OCI-LY7 (cell line): ENCODE measurements at regions not wholly inside any gene's neighbourhood (a gene's known extent, or its start where the extent isn't known, plus 50 kb on each side); places are given as distances from the start of the nearest gene placed in this dataset.
"Not testable (repeated sequence)": the region's sequence is repeated elsewhere in the genome, so short reads cannot be mapped to it uniquely, and the experiment has no call there.

Experiments
- BruUV-seq: library from RNA; stranded (reverse); fragments of 400-500 nt; replicated peaks from 2 replicates; lab custom pipeline; 2021; lab: Mats Ljungman, UMichigan
- CTCF ChIA-PET: fragments of 300-600 bp; sonication (Branson Sonifier 250); formaldehyde crosslinking; loops from one replicate; lab custom pipeline; 2022; ENCODE audit warnings: antibody characterized with exemption; ENCODE audit not compliant: unreplicated experiment; lab: Charles Lee
- POLR2A ChIA-PET: fragments of 300-600 bp; sonication (Branson Sonifier 250); formaldehyde crosslinking; loops from one replicate; lab custom pipeline; 2022; ENCODE audit warnings: antibody characterized with exemption; lab: Charles Lee
- DNase-seq: peaks from one replicate; pipeline ENCODE4 v3.0.0-alpha.2; 2015; ENCODE audit warnings: low spot score
- H2AFZ ChIP-seq: fragments of 200-600 bp; sonication (generic), shearing (Covaris generic); 2 replicates; pipeline ENCODE4 v1.6.1; 2014; ENCODE audit warnings: mild to moderate bottlenecking, antibody characterized with exemption, low read length, moderate library complexity
- H3K27ac ChIP-seq: fragments of 200-600 bp; sonication (generic); 2 replicates; pipeline ENCODE4 v1.5.1; 2014; ENCODE audit warnings: mixed run types, low read depth, mild to moderate bottlenecking, moderate library complexity, low read length, inconsistent platforms; ENCODE audit not compliant: poor library complexity, severe bottlenecking
- H3K36me3 ChIP-seq: fragments of 200-600 bp; sonication (generic); 2 replicates; pipeline ENCODE4 v1.6.1; 2014; ENCODE audit warnings: mild to moderate bottlenecking, antibody characterized with exemption, low read length, moderate library complexity, mixed read lengths; ENCODE audit not compliant: insufficient read depth
- H3K4me1 ChIP-seq: fragments of 200-600 bp; sonication (generic); 2 replicates; pipeline ENCODE4 v1.5.1; 2014; ENCODE audit warnings: mild to moderate bottlenecking, low read length; ENCODE audit not compliant: insufficient read depth, poor library complexity, severe bottlenecking
- H3K4me2 ChIP-seq: fragments of 200-600 bp; sonication (generic); 2 replicates; pipeline ENCODE4 v1.6.1; 2014; ENCODE audit warnings: mild to moderate bottlenecking, low read length
- H3K4me3 ChIP-seq: fragments of 200-600 bp; sonication (generic); 2 replicates; pipeline ENCODE4 v1.5.1; 2014; ENCODE audit warnings: mild to moderate bottlenecking, low read depth, low read length; ENCODE audit not compliant: poor library complexity, severe bottlenecking
- H3K79me2 ChIP-seq: fragments of 200-600 bp; sonication (generic); 2 replicates; pipeline ENCODE4 v1.6.1; 2016; ENCODE audit warnings: low read depth, mild to moderate bottlenecking, low read length, moderate library complexity, mixed read lengths; ENCODE audit not compliant: insufficient read depth
- H3K9me2 ChIP-seq: fragments of 200-600 bp; sonication (generic); 2 replicates; pipeline ENCODE4 v1.6.1; 2016; ENCODE audit warnings: mild to moderate bottlenecking, low read length, mixed read lengths; ENCODE audit not compliant: insufficient read depth
- H3K9me3 ChIP-seq: fragments of 200-600 bp; sonication (generic); 2 replicates; pipeline ENCODE4 v1.6.1; 2014; ENCODE audit warnings: mild to moderate bottlenecking, mixed run types, low read length, mixed read lengths
- H4K20me1 ChIP-seq: fragments of 200-600 bp; sonication (generic); 2 replicates; pipeline ENCODE4 v1.6.1; 2014; ENCODE audit warnings: mild to moderate bottlenecking, antibody characterized with exemption, low read length, moderate library complexity, mixed read lengths; ENCODE audit not compliant: insufficient read depth
- EZH2phosphoT487 ChIP-seq: fragments of 200-600 bp; sonication (generic); IDR thresholded peaks from 2 replicates; pipeline ENCODE4 v1.6.1; 2018; ENCODE audit warnings: low read depth, borderline replicate concordance, mild to moderate bottlenecking, mixed run types, antibody characterized with exemption, low read length, moderate library complexity, mixed read lengths
- intact Hi-C: fragments of 100-400 bp; cut with micrococcal nuclease; formaldehyde crosslinking; loops from one replicate; pipeline ENCODE4 v1.10.0; 2022; ENCODE audit not compliant: unreplicated experiment
- TF ChIP-seq, protein P1 (sequence below): fragments of 200-600 bp; sonication (generic); conservative IDR thresholded peaks from 2 replicates; pipeline ENCODE4 v1.5.1; 2014; ENCODE audit warnings: mild to moderate bottlenecking, antibody characterized with exemption, low read length, moderate library complexity, mixed read lengths

DNA sequence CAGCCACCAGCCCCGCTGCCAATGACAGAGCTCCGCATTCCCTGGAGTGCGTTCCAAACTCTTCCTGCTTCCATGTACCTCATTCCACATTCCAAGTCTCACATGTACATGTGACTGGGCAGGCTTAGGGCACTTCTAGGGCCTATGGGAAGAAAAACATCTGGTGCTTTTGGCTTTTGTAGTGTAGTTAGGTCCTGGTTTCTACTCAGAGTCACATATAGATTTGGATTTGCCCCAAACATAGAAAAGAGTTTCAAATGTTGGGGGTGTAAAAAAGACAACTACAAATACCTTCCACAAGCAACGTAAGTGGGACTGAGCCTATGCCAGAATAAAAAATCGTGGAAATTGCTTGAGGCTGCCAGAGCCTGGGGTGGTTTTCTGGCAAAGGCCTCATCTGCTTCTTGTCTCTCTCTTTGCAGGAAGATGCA lies 84.1 kb downstream of the ZNF467 start:
- POLR2A ChIA-PET = no interaction called here
- H3K4me2 ChIP-seq = no peak overlapping the region
- no peaks in the 10 kb centered on the region for H3K9me3 ChIP-seq
- H3K27ac ChIP-seq = no peak overlapping the region
- H2AFZ ChIP-seq = no peak overlapping the region
- no TSS peak for BruUV-seq
- no peaks in the 10 kb centered on the region for H3K4me1 ChIP-seq
- no peaks in the 10 kb centered on the region for H3K36me3 ChIP-seq
- H4K20me1 ChIP-seq = no peaks in the 10 kb centered on the region
- TF ChIP-seq, protein P1, sequence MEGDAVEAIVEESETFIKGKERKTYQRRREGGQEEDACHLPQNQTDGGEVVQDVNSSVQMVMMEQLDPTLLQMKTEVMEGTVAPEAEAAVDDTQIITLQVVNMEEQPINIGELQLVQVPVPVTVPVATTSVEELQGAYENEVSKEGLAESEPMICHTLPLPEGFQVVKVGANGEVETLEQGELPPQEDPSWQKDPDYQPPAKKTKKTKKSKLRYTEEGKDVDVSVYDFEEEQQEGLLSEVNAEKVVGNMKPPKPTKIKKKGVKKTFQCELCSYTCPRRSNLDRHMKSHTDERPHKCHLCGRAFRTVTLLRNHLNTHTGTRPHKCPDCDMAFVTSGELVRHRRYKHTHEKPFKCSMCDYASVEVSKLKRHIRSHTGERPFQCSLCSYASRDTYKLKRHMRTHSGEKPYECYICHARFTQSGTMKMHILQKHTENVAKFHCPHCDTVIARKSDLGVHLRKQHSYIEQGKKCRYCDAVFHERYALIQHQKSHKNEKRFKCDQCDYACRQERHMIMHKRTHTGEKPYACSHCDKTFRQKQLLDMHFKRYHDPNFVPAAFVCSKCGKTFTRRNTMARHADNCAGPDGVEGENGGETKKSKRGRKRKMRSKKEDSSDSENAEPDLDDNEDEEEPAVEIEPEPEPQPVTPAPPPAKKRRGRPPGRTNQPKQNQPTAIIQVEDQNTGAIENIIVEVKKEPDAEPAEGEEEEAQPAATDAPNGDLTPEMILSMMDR = no peak
- no peak for TF ChIP-seq EZH2phosphoT487
- DNase-seq = no peak
- intact Hi-C loops = no loop called here
- H3K9me2 ChIP-seq = no peaks in the 10 kb centered on the region
- H3K79me2 ChIP-seq = no peaks in the 10 kb centered on the region
- CTCF ChIA-PET = no interaction called here
- no peak overlapping the region for H3K4me3 ChIP-seq

DNA sequence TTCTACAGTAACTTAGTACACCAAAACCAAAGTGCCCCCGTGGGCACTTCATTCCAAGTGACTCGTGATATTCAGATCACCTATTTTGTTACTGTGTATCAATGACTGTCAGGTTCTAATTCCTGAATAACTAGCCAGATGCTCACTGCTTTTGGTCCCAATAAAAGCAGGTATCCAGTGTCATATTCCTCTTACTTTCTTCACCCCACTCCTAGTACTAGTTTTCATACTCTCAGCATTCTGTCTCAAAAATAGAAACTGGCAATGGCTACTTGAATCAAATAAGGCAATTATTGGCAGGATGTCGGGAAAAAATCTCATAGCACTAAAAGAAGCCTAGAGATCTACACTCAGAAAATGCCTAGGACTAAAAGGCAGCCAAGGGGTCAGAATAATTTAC lies 84.6 kb downstream of the ZNF467 start:
- no peak for DNase-seq
- POLR2A ChIA-PET = no interaction called here
- CTCF ChIA-PET = no interaction called here
- Histone ChIP-seq H3K9me2 (no peaks in the 10 kb centered on the region), H3K79me2 (no peaks in the 10 kb centered on the region), H3K36me3 (no peaks in the 10 kb centered on the region), H3K9me3 (no peaks in the 10 kb centered on the region), H3K4me2 (no peak overlapping the region), H3K27ac (no peak overlapping the region), H2AFZ (no peak overlapping the region), H3K4me3 (no peak overlapping the region), H3K4me1 (no peaks in the 10 kb centered on the region), H4K20me1 (no peaks in the 10 kb centered on the region)
- TF ChIP-seq, protein P1 = no peak
- no peak for TF ChIP-seq EZH2phosphoT487
- BruUV-seq = no TSS peak
- intact Hi-C loops = no loop called here

- BruUV-seq, H3K9me2 ChIP-seq, intact Hi-C loops: not testable (repeated sequence)
These were observed 85.6 kb downstream of the ZNF467 start for GRCh38 chr7:149687820-149688219.

More at GRCh38 chr7:149687820-149688219, 85.6 kb downstream of the ZNF467 start:
- H3K4me1 ChIP-seq, H3K36me3 ChIP-seq, H3K9me3 ChIP-seq, H4K20me1 ChIP-seq, CTCF ChIA-PET, DNase-seq, H3K4me2 ChIP-seq, H3K4me3 ChIP-seq, H3K79me2 ChIP-seq, H2AFZ ChIP-seq, H3K27ac ChIP-seq: not testable (repeated sequence)
- POLR2A ChIA-PET = interaction anchor here (0.6 kb wide), 1 partner anchor 356 kb away, joined by 3 read pairs; no protein-coding TSS in a partner anchor
